Right atrium auricular region (tissue), 2 donors: ENCODE measurements at regions not wholly inside any gene's neighbourhood (a gene's known extent, or its start where the extent isn't known, plus 50 kb on each side); places are given as distances from the start of the nearest gene placed in this dataset.

Experiments used
- DNase-seq: peaks from one replicate; pipeline ENCODE4 v3.0.0-alpha.2; 2019; ENCODE audit warnings: low spot score
- H3K27ac ChIP-seq, 2 donors: fragments of 200-600 bp; sonication (generic); 1 replicate in 1 of 2; 2 replicates in 1 of 2; pipeline ENCODE4 v1.5.1; 2016 to 2019
- H3K27me3 ChIP-seq, 2 donors: fragments of 200-600 bp; sonication (generic); one replicate each; pipeline versions ENCODE4 v1.5.1 to v1.6.0; 2017 to 2019
- H3K36me3 ChIP-seq: fragments of 200-600 bp; sonication (generic); one replicate; pipeline ENCODE4 v1.5.1; 2016
- H3K4me1 ChIP-seq, 2 donors: fragments of 200-600 bp; sonication (generic); one replicate each; pipeline versions ENCODE4 v1.5.1 to v1.6.0; 2017 to 2019
- H3K4me3 ChIP-seq, 2 donors: fragments of 200-600 bp; sonication (generic); 1 replicate in 1 of 2; 2 replicates in 1 of 2; pipeline ENCODE4 v1.5.1; 2017 to 2019; ENCODE audit warnings: mild to moderate bottlenecking in 1 of 2, moderate library complexity in 1 of 2
- H3K9me3 ChIP-seq, 2 donors: fragments of 200-600 bp; sonication (generic); one replicate each; pipeline ENCODE4 v1.5.1; 2019
- TF ChIP-seq, protein P1 (sequence below), 2 donors: fragments of 200-600 bp; sonication (generic); IDR thresholded peaks; one replicate each; pipeline ENCODE4 v1.5.1; 2019; ENCODE audit warnings: antibody characterized with exemption in 2 of 2

DNA sequence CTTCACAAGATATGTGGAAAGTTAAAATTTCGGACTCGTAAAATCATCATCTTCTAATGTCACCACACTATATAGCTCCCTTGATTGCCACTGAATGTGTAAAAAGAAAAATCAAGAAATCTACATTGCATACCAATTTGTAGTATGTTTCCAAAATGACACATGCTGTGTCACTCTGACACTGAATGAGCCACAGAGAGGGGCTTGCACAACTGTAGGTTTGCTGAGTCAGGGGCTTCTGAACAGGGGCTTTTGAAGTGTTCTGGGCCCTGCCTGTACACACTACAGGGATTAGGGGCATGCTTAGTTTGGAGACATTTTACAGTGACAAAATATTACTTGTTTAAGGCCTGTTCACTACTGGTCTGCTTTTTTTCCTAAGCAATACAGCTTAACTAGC is 234.4 kb upstream of the GRAMD2B start:
- DNase-seq = no peak
- Histone ChIP-seq H3K4me3 (no peak overlapping the region), H3K9me3 (no peaks in the 10 kb centered on the region), H3K36me3 (no peaks in the 10 kb centered on the region), H3K27me3 (no peaks in the 10 kb centered on the region), H3K4me1 (no peaks in the 10 kb centered on the region), H3K27ac (no peak overlapping the region)
- TF ChIP-seq, protein P1, sequence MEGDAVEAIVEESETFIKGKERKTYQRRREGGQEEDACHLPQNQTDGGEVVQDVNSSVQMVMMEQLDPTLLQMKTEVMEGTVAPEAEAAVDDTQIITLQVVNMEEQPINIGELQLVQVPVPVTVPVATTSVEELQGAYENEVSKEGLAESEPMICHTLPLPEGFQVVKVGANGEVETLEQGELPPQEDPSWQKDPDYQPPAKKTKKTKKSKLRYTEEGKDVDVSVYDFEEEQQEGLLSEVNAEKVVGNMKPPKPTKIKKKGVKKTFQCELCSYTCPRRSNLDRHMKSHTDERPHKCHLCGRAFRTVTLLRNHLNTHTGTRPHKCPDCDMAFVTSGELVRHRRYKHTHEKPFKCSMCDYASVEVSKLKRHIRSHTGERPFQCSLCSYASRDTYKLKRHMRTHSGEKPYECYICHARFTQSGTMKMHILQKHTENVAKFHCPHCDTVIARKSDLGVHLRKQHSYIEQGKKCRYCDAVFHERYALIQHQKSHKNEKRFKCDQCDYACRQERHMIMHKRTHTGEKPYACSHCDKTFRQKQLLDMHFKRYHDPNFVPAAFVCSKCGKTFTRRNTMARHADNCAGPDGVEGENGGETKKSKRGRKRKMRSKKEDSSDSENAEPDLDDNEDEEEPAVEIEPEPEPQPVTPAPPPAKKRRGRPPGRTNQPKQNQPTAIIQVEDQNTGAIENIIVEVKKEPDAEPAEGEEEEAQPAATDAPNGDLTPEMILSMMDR (IDR thresholded peaks at IDR 0.05) = no peak

DNA sequence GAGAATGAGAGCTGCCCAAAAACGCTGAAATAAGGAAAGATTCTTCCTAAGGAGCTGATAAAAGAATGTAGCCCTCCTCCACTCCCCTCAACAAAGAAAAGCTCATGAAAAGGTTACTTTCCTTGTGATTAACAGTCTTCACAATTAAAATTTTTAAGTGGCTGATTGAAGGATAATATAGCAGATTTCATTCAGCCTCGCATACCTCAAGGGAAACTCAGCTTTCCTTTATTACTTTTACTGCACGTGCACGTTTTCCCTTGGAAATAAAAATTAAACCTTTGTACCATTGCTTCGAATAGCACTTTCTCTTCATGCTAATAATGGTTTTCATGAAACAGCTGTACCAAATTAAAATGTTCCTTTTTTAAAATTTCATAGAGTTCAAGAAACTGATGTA is 234.0 kb upstream of the GRAMD2B start:
- no peaks in the 10 kb centered on the region for H3K9me3 ChIP-seq
- H3K4me3 ChIP-seq = no peak overlapping the region
- DNase-seq = no peak
- H3K27ac ChIP-seq = no peak overlapping the region
- TF ChIP-seq, protein P1 (IDR thresholded peaks at IDR 0.05) = no peak
- H3K36me3 ChIP-seq = no peaks in the 10 kb centered on the region
- no peaks in the 10 kb centered on the region for H3K27me3 ChIP-seq
- H3K4me1 ChIP-seq = no peaks in the 10 kb centered on the region

DNA sequence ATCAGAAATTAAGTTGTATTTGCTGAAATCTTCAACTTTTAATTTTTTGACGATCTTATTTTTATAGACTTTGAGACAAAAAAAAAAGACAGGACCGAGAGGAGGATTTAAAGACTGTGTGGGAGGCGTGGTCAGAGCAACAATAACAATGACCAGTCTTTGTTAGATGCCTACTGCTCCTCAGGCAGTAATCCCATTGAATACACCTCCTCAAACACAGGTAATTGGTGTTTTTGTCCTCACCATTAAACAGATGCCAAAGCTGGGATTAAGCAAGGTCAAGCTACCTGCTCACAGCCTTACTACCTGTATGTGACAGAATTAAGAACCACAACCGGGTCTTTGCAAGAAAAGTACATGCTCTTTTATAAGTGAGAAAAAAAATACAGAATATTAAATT is 233.3 kb upstream of the GRAMD2B start:
- H3K36me3 ChIP-seq = no peaks in the 10 kb centered on the region
- no peaks in the 10 kb centered on the region for H3K27me3 ChIP-seq
- DNase-seq = no peak
- no peaks in the 10 kb centered on the region for H3K4me1 ChIP-seq
- H3K9me3 ChIP-seq = no peaks in the 10 kb centered on the region
- H3K4me3 ChIP-seq = no peak overlapping the region
- TF ChIP-seq, protein P1 (IDR thresholded peaks at IDR 0.05) = no peak
- no peak overlapping the region for H3K27ac ChIP-seq

DNA sequence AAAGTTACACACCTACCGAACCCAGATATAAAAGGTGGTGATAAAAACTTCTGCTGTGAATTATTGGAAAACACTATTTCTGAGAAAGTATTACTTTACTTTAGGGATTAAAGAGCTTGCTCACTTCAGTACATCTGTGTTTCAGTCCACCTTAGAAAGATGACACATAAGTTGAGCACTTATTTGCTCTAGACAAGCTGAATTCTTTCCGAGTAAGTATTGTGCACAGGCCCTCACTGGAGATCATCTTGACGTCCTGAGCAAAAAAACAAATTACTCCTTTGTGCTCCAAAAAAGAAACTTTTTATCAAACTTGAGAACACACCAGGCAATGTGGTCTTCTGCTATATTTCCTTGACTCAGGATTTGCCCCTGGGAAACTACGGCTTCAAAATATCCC is 231.0 kb upstream of the GRAMD2B start:
- Histone ChIP-seq H3K4me3 (no peak overlapping the region), H3K27ac (no peak overlapping the region), H3K9me3 (no peaks in the 10 kb centered on the region), H3K4me1 (no peaks in the 10 kb centered on the region), H3K36me3 (no peaks in the 10 kb centered on the region), H3K27me3 (no peaks in the 10 kb centered on the region)
- DNase-seq = no peak
- TF ChIP-seq, protein P1 (IDR thresholded peaks at IDR 0.05) = no peak

DNA sequence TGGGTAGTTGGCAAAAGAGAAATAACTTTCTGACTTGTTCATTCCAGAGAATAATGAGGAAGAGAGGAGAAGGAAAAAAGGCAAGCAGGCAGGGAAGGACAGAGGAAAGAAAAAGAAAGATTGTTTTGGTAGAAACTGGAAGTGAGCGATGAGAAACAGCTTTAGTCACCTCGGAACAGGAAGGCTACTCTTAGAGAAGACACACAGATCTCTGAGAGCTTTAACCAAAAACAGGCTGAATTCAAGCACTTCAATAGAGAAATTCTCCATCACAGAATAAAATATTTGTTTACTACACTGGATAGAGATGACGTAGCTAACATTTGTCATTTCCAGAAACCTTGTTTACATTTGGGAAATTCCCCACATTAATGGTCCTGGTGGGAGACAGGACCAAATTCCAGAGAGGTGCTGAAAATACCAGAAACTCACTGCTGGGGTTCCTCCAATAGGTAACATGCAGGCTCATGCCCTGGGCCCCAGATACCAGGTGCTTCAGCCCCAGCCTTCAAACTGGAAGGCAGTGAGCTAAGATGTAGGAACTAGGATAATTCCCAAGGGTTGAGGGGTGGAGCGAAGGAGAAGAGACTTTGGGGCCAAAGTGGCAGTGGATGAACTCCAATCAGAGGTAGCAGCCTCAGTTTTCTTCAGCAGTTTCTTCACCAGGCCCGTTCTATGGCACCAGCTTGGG is 227.7 kb upstream of the GRAMD2B start:
- DNase-seq = no peak
- TF ChIP-seq, protein P1 (IDR thresholded peaks at IDR 0.05) = no peak
- Histone ChIP-seq H3K9me3 (no peaks in the 10 kb centered on the region), H3K27me3 (no peaks in the 10 kb centered on the region), H3K4me1 (no peaks in the 10 kb centered on the region), H3K4me3 (no peak overlapping the region), H3K27ac (no peak overlapping the region), H3K36me3 (no peaks in the 10 kb centered on the region)

DNA sequence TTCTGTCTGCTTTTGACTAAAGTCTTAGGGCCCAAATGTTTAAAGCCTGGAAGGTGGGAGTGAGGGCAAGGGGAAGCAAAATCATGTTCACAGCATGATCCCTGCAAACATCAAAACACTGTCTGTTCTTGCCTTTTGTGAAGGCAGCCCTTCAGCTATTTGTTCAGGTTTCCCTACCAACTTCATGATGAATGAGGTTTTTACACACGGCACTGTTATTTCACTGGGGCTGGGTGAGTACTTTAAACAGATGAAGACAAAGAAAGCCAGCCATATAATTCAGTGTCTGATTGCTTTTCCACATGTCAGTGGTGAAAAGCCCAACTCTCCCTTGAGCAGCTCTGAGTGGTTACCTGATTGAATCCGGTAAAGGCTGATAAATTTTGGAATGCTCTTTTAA is 224.7 kb upstream of the GRAMD2B start:
- Histone ChIP-seq H3K27ac (no peak overlapping the region), H3K9me3 (no peaks in the 10 kb centered on the region), H3K4me1 (no peaks in the 10 kb centered on the region), H3K4me3 (no peak overlapping the region), H3K36me3 (no peaks in the 10 kb centered on the region), H3K27me3 (no peaks in the 10 kb centered on the region)
- TF ChIP-seq, protein P1 (IDR thresholded peaks at IDR 0.05) = no peak
- no peak for DNase-seq
